ENCODE measurements at regions not wholly inside any gene's neighbourhood (a gene's known extent, or its start where the extent isn't known, plus 50 kb on each side); places are given as distances from the start of the nearest gene placed in this dataset.
"Not testable (repeated sequence)": the region's sequence is repeated elsewhere in the genome, so short reads cannot be mapped to it uniquely, and the experiment has no call there.

GRCh38 chr1:230487773-230488428, 61.8 kb upstream of the PGBD5 start:
- Histone ChIP-seq H3K27me3 (ENCODE audit: control insufficient read depth, insufficient read depth, low read length) (no peaks in the 10 kb centered on the region), H3K4me3 (ENCODE audit: low read length in 3 of 3) (no peak overlapping the region), H3K27ac (ENCODE audit: low read depth in 2 of 2, low read length in 2 of 2) (no peak overlapping the region), H3K36me3 (ENCODE audit: control insufficient read depth in 2 of 3, insufficient read depth in 3 of 3, low read length in 3 of 3) (no peaks in the 10 kb centered on the region), H3K9me3 (ENCODE audit: control insufficient read depth in 2 of 3, insufficient read depth in 1 of 3, low read length in 3 of 3) (no peaks in the 10 kb centered on the region), H3K9ac (ENCODE audit: low read length in 3 of 3) (no peak overlapping the region), H3K4me1 (ENCODE audit: control insufficient read depth in 2 of 3, insufficient read depth in 2 of 3, low read depth in 1 of 3, low read length in 3 of 3) (no peaks in the 10 kb centered on the region)
- DNase-seq (no peak), FAIRE-seq (no peak)
- intact Hi-C loops (cut with DNase I): no loop called here
- no peak for TF ChIP-seq CTCF (IDR thresholded peaks at IDR 0.05; ENCODE audit: borderline replicate concordance, extremely low read depth, insufficient read depth)

GRCh38 chr1:230476622-230477003, 50.5 kb upstream of the PGBD5 start:
- no peaks in the 10 kb centered on the region for H3K27me3 ChIP-seq (ENCODE audit: control insufficient read depth, insufficient read depth, low read length)
- H3K4me1 ChIP-seq (ENCODE audit: control insufficient read depth in 2 of 3, insufficient read depth in 2 of 3, low read depth in 1 of 3, low read length in 3 of 3): no peaks in the 10 kb centered on the region
- no peak overlapping the region for H3K9ac ChIP-seq (ENCODE audit: low read length in 3 of 3)
- H3K27ac ChIP-seq (ENCODE audit: low read depth in 2 of 2, low read length in 2 of 2): no peak overlapping the region
- H3K4me3 ChIP-seq (ENCODE audit: low read length in 3 of 3): no peak overlapping the region
- DNase-seq (no peak), FAIRE-seq (no peak)
- H3K9me3 ChIP-seq (ENCODE audit: control insufficient read depth in 2 of 3, insufficient read depth in 1 of 3, low read length in 3 of 3): no peaks in the 10 kb centered on the region
- intact Hi-C loops (cut with DNase I): no loop called here
- H3K36me3 ChIP-seq (ENCODE audit: control insufficient read depth in 2 of 3, insufficient read depth in 3 of 3, low read length in 3 of 3): no peaks in the 10 kb centered on the region
- no peak for TF ChIP-seq CTCF (IDR thresholded peaks at IDR 0.05; ENCODE audit: borderline replicate concordance, extremely low read depth, insufficient read depth)

GRCh38 chr1:230475856-230476621, 49.9 kb upstream of the PGBD5 start:
- H3K9ac ChIP-seq (ENCODE audit: low read length in 3 of 3); H3K4me3 ChIP-seq (ENCODE audit: low read length in 3 of 3); H3K27ac ChIP-seq (ENCODE audit: low read depth in 2 of 2, low read length in 2 of 2); H3K9me3 ChIP-seq (ENCODE audit: control insufficient read depth in 2 of 3, insufficient read depth in 1 of 3, low read length in 3 of 3); intact Hi-C loops (cut with DNase I); H3K36me3 ChIP-seq (ENCODE audit: control insufficient read depth in 2 of 3, insufficient read depth in 3 of 3, low read length in 3 of 3); H3K27me3 ChIP-seq (ENCODE audit: control insufficient read depth, insufficient read depth, low read length); FAIRE-seq; H3K4me1 ChIP-seq (ENCODE audit: control insufficient read depth in 2 of 3, insufficient read depth in 2 of 3, low read depth in 1 of 3, low read length in 3 of 3): not testable (repeated sequence)
- peak in 3 of 5 donors; percentile 29 to 53 (median 32) for DNase-seq
